Activated B cell treated with CpG ODN at 0.5 μM for 24 hours (primary cell): ENCODE measurements at regions not wholly inside any gene's neighbourhood (a gene's known extent, or its start where the extent isn't known, plus 50 kb on each side); places are given as distances from the start of the nearest gene placed in this dataset.

Experiments
- ATAC-seq: fragments of 200-7000 bp; cut with Tn5 transposase; one replicate; pipeline ENCODE4 v1.10.0; 2021; ENCODE audit warnings: low read depth, mild to moderate bottlenecking, moderate library complexity
- CTCF ChIA-PET: fragments of 350-600 bp; sonication (Branson Sonifier 250); formaldehyde crosslinking; loops from one replicate; lab custom pipeline; 2021; ENCODE audit warnings: antibody characterized with exemption; lab: Charles Lee
- POLR2A ChIA-PET: fragments of 350-600 bp; sonication (Branson Sonifier 250); formaldehyde crosslinking; loops from one replicate; lab custom pipeline; 2021; ENCODE audit warnings: antibody characterized with exemption; lab: Charles Lee
- DNase-seq: peaks from one replicate; pipeline ENCODE4 v3.0.0; 2022
- H3K27ac Mint-ChIP-seq: one replicate; pipeline ENCODE4 v1.8.0; 2020; ENCODE audit warnings: mixed read lengths
- H3K27me3 Mint-ChIP-seq: one replicate; pipeline ENCODE4 v1.8.0; 2021; ENCODE audit warnings: mixed read lengths
- H3K36me3 Mint-ChIP-seq: one replicate; pipeline ENCODE4 v1.8.0; 2021; ENCODE audit warnings: low read depth, mixed read lengths
- H3K4me1 Mint-ChIP-seq: one replicate; pipeline ENCODE4 v1.8.0; 2021; ENCODE audit warnings: mixed read lengths
- H3K4me3 Mint-ChIP-seq: one replicate; pipeline ENCODE4 v1.8.0; 2020; ENCODE audit warnings: mild to moderate bottlenecking, mixed read lengths
- H3K9me3 Mint-ChIP-seq: one replicate; pipeline ENCODE4 v1.8.0; 2020; ENCODE audit warnings: mixed read lengths
- CTCF ChIP-seq: fragments of 200-600 bp; IDR thresholded peaks from one replicate; pipeline ENCODE4 v1.8.0; 2022; ENCODE audit warnings: antibody characterized with exemption, mild to moderate bottlenecking
- intact Hi-C: fragments of 100-400 bp; cut with micrococcal nuclease; formaldehyde crosslinking; loops from one replicate; pipeline ENCODE4 v1.15.1; 2024

- Mint-ChIP-seq H3K27me3 (peaks cover 1% of the 10 kb centered on the region), H3K9me3 (no peaks in the 10 kb centered on the region), H3K4me1 (no peaks in the 10 kb centered on the region), H3K36me3 (no peaks in the 10 kb centered on the region), H3K27ac (no peak overlapping the region), H3K4me3 (no peak overlapping the region)
- intact Hi-C loops = no loop called here
- ChIA-PET CTCF (no interaction called here), POLR2A (no interaction called here)
- ATAC-seq (no peak), DNase-seq (no peak)
- no peak for TF ChIP-seq CTCF
Observed at GRCh38 chr2:223107825-223108224, 55.8 kb downstream of the KCNE4 start.

DNA sequence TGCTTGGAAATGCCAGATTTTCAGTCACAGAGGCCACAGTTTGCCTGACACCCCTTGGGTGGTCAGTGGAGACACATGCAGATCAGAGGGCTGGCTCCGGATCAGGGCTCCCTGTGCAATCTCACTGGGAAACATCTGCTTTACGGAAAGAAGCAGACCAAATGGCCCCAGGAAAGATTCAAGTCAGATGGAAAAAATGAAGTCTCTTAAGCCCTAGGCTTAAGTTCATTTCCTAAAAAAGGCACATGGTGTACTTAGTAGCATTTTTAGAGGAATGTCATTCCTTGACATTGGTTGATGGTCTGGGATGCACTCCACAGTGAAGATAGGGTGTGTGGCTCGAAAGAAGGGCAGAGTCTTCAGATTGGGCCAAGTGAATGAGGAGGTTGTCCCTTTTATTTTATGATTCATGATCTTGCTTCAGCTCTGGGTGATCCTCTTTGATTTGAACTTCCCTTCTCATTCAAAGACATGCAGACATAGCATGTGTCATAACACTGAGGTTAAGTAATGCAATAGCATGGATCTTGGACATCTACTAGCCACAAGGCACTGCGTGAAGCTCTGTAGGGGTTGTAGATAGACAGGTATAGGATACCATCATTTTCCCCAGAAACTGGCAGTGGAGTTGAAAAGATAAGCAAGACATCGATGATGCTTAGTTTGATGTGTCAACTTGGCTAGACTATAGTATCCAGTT is 56.5 kb downstream of the KCNE4 start:
- H3K27ac Mint-ChIP-seq = no peak overlapping the region
- no peak for TF ChIP-seq CTCF
- no peaks in the 10 kb centered on the region for H3K36me3 Mint-ChIP-seq
- no peaks in the 10 kb centered on the region for H3K9me3 Mint-ChIP-seq
- no peak for DNase-seq
- CTCF ChIA-PET = no interaction called here
- H3K4me1 Mint-ChIP-seq = no peaks in the 10 kb centered on the region
- POLR2A ChIA-PET = no interaction called here
- intact Hi-C loops = no loop called here
- H3K4me3 Mint-ChIP-seq = no peak overlapping the region
- ATAC-seq = no peak
- peaks cover 1% of the 10 kb centered on the region for H3K27me3 Mint-ChIP-seq

GRCh38 chr2:223109341-223109740 is 57.4 kb downstream of the KCNE4 start:
- CTCF ChIA-PET = no interaction called here
- H3K4me3 Mint-ChIP-seq = no peak overlapping the region
- TF ChIP-seq CTCF = no peak
- DNase-seq (no peak), ATAC-seq (no peak)
- no peaks in the 10 kb centered on the region for H3K36me3 Mint-ChIP-seq
- no peaks in the 10 kb centered on the region for H3K4me1 Mint-ChIP-seq
- POLR2A ChIA-PET = no interaction called here
- H3K27me3 Mint-ChIP-seq = peaks cover 1% of the 10 kb centered on the region
- H3K9me3 Mint-ChIP-seq = no peaks in the 10 kb centered on the region
- no peak overlapping the region for H3K27ac Mint-ChIP-seq
- intact Hi-C loops = no loop called here

- H3K36me3 Mint-ChIP-seq = no peaks in the 10 kb centered on the region
- H3K9me3 Mint-ChIP-seq = no peaks in the 10 kb centered on the region
- peaks cover 3% of the 10 kb centered on the region for H3K27me3 Mint-ChIP-seq
- no peak for ATAC-seq
- no peak overlapping the region for H3K4me3 Mint-ChIP-seq
- no peak for DNase-seq
- no peaks in the 10 kb centered on the region for H3K4me1 Mint-ChIP-seq
- TF ChIP-seq CTCF = no peak
- no peak overlapping the region for H3K27ac Mint-ChIP-seq
- ChIA-PET POLR2A (no interaction called here), CTCF (no interaction called here)
- intact Hi-C loops = no loop called here
Observed at GRCh38 chr2:223113161-223113560, 61.2 kb downstream of the KCNE4 start.

DNA sequence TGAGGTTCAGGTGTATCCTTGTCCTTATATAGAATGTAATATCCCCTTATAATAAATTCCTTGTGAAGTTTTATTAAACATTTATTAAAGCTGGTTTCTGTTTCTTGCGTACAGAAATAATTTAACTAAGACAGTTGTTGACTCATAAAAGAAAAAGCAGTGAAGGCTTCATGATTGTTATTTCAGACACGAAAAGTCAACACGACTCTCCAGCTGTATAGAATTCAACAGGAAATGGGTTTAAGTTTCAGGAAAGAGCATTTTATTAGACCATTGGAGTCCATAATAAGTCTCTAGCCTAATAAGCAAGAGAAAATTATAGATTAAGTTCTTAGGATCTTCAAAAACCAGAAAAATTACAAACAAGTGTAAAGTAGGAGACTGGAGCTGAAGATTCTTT is 62.2 kb downstream of the KCNE4 start:
- H3K4me1 Mint-ChIP-seq = no peaks in the 10 kb centered on the region
- no peak overlapping the region for H3K27ac Mint-ChIP-seq
- no peaks in the 10 kb centered on the region for H3K36me3 Mint-ChIP-seq
- H3K4me3 Mint-ChIP-seq = no peak overlapping the region
- H3K9me3 Mint-ChIP-seq = no peaks in the 10 kb centered on the region
- DNase-seq = no peak
- ATAC-seq = no peak
- POLR2A ChIA-PET = no interaction called here
- CTCF ChIA-PET = no interaction called here
- peaks cover 3% of the 10 kb centered on the region for H3K27me3 Mint-ChIP-seq
- no peak for TF ChIP-seq CTCF
- intact Hi-C loops = no loop called here
